Thyroid gland (tissue), 4 donors: ENCODE measurements at regions not wholly inside any gene's neighbourhood (a gene's known extent, or its start where the extent isn't known, plus 50 kb on each side); places are given as distances from the start of the nearest gene placed in this dataset.

Source experiments
- POLR2A ChIP-seq, 2 donors: fragments of 450-650 bp; IDR thresholded peaks; one replicate each; pipeline ENCODE4 v1.6.1; 2017; ENCODE audit warnings: antibody characterized with exemption in 2 of 2, mild to moderate bottlenecking in 2 of 2, moderate library complexity in 1 of 2
- TF ChIP-seq, protein P1 (sequence below), 6 experiments: fragments of 200-600 bp in 3 of 6; fragments of 450-650 bp in 3 of 6; sonication (generic) in 3 of 6; IDR thresholded peaks; one replicate each; pipeline ENCODE4 v1.5.1; 2016 to 2019; ENCODE audit warnings: antibody characterized with exemption in 6 of 6, mild to moderate bottlenecking in 2 of 6, inconsistent platforms in 1 of 6, moderate library complexity in 1 of 6

DNA sequence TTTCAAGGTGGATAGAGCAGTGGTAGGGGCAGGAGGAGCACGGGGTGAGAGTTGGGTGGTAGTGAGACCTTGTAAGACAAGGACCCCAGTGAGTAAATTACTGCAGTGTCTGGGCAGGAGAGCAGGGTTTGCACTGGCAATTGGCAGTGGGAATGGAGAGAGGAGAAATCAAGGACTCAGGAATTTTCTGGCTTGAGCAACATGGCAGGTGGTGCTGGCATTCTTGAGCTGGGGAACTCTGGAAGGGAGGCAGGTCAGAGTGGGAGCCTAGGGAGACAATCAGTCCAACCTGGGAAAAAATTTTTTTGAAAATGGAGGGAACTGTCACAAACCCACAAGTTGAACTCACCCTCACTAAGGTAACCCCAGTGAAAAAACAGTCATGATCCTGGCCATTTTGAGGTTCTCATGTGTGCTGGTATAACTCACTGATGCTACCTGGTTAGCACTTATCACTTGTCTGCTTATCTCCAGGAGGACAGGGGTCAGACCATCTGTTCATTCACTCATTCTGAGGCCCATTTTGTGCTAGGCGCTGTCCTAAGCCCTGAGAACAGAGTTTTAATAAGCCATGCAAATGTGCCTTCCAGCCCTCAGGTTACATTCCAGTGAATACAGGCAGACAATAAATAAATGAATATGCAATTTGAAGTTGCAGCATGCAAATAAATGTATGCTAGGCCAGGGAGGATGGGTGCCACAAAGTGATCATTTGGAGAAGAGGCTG is 92.2 kb upstream of the SEC11C start:
- TF ChIP-seq, protein P1, sequence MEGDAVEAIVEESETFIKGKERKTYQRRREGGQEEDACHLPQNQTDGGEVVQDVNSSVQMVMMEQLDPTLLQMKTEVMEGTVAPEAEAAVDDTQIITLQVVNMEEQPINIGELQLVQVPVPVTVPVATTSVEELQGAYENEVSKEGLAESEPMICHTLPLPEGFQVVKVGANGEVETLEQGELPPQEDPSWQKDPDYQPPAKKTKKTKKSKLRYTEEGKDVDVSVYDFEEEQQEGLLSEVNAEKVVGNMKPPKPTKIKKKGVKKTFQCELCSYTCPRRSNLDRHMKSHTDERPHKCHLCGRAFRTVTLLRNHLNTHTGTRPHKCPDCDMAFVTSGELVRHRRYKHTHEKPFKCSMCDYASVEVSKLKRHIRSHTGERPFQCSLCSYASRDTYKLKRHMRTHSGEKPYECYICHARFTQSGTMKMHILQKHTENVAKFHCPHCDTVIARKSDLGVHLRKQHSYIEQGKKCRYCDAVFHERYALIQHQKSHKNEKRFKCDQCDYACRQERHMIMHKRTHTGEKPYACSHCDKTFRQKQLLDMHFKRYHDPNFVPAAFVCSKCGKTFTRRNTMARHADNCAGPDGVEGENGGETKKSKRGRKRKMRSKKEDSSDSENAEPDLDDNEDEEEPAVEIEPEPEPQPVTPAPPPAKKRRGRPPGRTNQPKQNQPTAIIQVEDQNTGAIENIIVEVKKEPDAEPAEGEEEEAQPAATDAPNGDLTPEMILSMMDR (IDR thresholded peaks at IDR 0.05) = no peak
- no peak for TF ChIP-seq POLR2A (IDR thresholded peaks at IDR 0.05)
